COLO668 (cell line): ENCODE measurements at regions not wholly inside any gene's neighbourhood (a gene's known extent, or its start where the extent isn't known, plus 50 kb on each side); places are given as distances from the start of the nearest gene placed in this dataset.

Source experiments
- DNase-seq: peaks from one replicate; lab custom pipeline; 2025; ENCODE audit not compliant: unreplicated experiment; lab: John Stamatoyannopoulos, UW

DNA sequence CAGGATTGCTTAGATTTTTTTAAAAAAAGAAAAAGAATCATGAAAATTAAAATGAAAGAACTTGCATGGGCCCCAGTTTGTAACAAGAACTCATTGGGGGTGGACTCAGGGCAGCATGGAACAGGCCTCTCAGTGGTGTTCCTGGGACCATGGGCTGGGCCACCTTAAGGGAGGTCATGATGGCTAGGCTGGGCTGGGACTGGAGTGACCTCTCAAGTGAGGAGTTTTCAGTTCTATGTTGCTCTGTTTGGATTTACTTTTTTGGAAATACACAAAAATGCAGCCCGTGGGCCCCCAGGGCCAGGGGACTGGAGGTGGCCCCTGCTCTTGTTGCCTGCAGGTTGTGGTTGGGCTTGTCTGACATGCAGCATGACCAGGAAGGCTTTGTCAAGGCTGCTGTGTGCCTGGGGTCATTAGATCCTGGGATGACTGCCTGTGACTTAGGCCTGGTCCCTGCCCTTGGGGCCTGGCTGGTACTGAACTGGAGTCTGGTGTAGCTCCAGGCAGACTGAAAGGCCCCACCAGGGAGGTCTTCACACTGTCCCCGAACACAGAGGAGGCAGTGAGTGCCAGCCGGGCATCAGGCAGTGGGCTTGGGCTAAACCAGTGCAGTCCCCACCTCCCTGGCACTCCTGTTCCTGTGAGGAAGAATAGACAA, 115.6 kb downstream of the GLI2 start:
- no peak for DNase-seq

DNA sequence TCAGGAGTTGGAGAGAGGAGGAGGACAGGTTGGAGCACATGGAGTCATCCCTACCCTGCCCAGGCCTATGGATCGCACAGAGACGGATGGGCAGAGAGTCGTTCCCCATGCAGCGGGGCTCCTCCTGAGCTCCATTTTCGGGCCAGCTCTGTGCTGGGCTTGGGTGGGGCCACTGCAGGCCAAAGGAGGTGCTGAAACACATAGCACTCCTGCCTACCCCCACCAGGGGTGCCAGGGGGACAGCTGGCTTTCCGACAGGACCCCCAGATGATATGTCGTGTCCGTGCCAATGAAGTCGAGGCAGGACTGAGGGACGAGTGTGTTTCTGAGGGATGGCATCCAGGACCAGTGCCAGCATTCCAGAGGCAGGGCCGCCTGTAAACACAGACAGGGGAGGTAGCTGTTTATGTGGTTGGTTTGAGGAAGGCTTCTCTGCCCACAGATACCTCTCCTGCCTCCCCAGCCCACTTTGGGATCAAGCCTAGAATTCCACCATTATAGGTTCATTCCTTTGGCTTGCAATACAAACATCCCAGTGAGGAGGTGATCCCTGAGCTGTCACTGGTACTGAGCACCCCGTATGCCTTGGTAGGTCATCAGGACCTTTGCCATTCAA, 116.6 kb downstream of the GLI2 start:
- DNase-seq = no peak

DNA sequence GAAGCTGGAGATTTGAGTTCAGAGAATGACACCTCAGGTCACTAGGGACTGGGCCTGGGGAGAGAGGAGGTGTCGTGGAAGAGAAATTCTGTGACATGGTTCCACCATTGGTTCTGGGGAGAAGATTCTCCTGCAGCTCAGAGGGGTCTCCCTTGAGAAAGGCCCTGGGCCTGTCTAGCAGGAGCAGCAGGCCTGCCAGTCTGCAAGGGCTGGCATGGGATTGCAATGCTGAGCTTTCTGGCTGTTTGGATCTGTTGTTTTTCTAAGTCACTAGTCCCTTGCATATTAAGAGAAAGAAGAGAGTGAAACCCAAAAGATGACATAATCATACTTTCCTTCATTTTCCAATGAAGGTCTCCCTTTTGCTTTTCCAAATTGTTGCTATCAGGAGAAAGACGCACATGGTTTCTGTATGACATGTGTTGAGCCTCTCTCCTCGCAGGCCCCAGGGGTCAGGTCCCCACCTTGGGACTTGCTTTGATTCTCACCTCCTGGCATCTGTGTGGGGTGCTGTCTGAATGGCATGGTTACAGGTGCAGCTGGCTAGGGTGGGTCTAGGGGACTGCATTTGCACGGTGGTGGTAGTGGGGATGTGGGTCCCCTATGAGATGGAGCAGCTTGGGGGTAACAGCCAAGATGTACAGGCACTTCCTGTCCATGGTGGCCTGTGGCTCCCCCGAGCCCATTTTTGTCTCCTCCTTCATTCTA, 117.8 kb downstream of the GLI2 start:
- DNase-seq = no peak

DNA sequence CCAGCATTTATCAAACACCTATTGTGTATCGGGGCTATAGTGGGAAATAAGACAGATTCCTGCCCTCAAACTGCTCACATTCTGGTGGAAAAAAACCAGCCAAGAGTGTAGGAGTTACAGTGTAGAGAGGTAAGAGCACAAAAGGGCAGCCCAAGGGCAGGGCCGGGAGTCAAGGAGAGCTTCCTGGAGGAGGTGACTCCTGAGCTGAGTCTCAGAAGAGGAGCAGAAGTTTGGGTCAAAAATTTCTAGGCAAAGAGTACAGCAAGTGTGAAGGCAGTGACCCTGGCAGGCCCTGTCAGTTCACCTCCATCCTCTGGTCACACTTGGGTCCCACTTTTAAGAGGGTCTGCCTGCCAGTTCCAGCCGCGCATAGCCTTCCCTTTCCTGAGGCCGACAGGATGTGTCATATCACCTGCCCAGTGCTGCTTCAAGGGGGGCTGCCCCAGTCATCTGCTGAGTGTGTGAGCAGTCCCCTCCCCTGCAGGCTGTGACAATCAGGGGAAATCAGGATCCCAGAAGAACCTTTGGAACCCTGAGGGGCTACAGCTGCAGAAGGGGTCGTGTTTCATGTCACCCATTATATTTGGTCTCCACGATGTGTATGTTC, 118.4 kb downstream of the GLI2 start:
- no peak for DNase-seq

DNA sequence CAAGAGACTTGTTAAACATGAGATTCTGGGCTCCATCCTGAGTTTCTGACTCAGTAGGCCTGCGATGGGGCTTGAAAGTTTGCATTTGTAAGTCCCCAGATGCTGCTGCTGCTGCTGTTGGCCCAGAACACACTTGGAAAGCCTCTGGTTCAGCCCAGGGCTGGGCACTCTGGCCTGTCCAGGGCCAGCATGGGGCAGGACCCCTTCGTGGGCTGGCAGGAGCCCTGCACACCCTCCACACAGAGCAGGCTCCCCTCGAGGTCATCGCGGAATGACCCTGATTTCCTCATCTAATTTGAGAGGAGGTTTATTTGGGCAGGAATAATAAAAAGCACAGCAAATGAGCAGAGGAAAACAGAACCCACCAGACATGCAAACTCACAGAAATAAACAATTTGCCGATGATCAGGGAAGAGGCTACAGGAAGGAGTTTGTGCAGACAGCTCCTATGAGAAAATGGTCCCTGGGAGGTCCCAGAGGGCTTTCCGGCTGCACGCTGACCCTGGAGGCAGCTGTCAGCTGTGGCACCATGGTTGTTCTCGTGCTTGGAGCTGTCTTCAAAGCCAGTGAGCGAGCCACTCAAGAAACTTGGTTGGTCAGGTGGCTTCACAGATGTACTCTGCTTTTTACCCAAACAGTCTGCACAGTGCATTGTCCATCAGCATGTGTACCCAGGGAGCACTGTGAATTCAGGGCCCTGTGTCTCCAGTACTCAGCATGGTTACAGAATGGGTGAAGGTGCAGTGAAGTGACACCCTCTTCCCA, 119.3 kb downstream of the GLI2 start:
- DNase-seq = no peak

DNA sequence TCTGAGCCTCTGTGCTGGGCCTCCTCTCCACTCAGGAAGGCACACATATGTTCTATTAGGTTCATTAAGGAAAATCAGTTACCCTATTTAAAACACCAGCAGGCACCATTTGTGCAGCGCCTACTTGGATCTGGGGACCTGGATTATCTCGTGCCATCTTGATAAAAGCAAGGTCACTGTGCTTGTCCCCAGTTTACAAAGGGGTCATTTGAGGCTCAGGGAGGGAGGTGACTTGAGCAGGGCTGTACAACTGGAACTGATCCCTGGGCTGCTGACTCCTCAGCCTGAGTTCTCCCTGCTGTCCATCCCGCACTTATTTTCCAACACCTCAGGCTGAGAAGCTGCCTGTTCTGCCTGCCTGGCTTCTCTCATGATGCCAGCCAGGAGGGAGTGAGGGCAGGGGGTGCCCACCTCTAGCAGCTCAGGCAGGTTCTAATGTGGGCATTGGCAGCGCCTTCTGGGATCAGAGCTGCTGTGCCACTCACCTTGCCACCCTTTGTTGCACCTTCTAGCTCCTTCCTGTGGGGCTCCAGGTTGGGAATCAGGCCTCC, 120.3 kb downstream of the GLI2 start:
- no peak for DNase-seq

DNA sequence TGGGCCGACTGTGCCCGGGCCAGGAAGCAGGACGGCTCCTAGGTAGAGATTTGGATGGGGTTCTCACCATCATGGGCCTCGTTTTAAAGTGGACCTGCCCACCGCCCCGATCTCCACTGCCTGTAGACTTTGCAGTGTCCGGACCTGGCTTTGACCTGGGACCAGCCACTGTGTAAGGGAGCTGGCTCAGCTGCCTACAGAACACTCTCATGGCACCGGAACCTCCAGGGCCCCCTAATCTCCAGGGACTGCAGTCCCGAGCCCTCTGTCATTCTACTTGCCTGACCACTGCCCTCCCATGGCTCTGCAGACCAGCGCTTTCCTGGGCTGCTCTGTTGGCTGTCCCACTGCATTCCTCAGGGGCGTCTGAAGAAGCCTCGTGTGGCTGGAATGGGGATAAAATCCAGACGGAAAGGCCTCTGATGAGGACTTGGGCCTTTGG, 120.8 kb downstream of the GLI2 start:
- no peak for DNase-seq

DNA sequence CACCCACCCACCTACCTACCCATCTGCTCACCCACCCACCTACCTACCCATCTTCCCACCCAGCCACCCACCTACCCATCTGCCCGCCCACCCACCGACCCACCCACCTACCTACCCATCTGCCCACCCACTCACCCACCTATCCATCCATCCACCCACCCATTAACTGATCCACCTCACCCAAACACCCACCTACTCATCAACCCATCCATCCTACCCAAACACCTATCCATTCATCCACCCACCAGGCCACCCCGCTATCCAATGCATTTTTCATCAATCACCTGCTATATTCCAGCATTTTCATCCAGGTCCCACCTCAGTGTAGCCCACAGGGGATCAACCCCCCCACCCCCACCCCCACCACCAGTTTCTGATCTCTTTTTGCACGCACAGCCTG, 121.8 kb downstream of the GLI2 start:
- no peak for DNase-seq

DNA sequence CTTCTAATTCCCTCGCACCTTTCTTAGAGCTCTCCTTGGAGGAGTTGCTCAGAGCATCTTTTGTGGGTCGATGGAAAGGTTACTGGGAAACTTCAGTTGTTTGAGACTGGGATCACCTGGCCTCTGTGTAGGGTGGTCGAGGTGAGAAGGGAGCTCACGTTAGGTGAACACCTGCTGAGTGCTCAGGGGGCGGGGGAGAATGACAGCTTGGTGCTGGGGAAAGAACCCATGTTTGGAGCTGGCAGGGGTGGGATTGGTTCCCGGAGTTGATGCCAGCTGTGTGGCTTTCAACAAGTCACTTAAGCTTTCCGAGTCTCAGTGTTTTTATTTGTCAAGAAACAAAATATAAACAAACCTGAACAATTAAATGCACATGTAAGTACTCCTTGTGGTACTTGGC, 122.3 kb downstream of the GLI2 start:
- no peak for DNase-seq

DNA sequence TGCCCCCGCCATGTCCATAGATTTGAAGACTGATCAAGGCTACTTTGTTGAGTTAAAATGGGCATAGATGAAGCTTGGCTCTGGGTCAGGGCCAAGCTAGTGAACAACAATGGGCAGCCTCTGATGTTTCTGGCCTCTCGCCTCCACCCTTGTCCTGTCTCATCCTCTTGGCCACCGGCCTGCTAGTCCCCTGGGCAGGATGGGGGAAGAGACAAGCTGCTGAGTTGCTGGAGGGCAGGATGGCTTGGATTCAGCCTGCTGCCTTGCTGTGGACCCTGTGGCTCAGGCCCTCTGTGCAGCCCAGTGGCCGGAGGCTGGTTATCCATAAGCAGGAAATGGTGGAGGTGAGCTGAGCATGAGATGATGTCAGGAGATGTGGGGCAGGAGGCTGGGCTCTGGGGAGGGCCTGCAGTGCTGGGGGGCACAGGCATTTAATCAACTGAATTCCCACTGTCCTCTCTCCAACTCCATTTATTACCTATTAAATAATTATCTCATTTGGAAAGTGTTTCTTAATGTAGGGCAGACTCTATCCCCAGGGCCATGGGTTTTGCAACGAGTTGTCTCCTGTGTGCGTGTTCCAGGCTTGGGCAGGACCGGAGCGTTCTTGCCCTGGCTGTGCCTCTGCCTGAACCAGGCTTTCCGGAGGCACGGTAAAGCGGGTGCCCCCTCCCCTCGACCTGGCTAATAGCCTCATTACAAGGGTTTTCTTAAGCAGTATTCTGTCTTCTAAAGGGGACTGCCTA, 122.9 kb downstream of the GLI2 start:
- DNase-seq = no peak

DNA sequence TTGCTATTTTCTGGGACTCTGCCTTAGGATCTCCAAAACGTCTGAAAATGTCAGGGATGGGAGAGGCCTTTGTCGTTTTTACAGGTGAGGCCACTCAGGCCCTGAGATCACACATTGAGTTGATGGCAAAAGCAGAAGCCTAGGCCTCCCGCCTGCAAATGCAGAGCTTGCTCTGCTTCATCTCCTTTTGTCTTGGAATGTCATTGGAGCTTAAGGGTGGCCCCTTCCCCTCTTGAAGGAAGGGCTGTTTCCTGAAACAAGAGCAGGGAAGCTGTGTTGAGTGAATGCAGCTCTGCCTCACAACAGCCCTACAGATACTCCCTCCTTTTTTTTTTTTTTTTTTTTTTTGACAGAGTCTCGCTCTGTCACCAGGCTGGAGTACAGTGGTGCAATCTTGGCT, 123.5 kb downstream of the GLI2 start:
- no peak for DNase-seq

DNA sequence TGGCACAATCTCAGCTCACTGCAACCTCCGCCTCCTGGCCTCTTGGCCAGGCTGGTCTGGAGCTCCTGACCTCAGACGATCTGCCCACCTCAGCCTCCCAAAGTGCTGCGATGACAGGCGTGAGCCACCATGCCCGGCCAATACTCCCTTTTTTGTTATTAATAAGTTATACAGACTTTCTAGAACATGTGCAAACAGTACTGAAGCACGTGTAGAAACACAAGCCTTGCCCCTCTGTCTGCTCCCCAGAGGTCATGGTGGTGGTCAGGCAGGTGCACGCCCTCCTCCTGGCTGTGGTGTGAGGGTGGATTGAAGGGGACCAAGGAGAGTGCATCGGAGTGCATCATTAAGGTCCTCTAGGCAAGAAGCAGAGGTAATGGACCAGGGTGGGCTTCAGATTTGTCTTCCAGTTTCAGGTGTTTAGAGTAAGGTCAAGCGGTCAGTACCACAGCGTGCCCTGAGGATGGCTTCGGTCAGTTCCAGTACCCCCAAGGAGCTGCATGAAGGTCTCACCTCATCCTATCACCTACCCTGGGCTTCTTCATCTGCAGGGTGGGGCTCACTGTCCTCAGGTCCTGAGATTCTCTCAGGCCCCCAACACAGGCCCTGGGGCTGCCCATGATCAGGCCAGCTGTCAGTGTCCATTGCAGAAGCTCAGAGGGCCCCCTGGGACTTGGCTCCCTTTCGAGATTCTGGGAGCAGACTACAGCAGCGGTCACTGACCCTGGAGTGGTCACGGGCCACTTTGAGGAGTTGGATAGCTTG, 124.3 kb downstream of the GLI2 start:
- DNase-seq = no peak

DNA sequence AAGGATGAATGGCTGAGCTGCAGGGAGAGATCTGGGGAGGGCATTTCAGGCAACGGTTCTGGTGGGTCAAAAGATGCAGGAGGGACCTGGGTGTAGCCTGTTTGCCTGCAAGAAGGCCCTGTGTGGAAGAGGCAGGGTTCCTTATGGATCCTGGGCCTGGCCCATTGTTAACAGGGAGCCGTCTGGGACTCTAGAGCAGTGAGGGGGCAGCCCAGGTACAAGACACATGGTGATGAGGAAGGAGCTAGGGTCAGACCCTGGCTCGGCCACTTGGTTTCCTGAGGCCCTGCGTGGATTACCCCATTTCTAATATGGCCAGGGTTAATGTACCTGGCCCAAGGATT, 124.9 kb downstream of the GLI2 start:
- DNase-seq = no peak

DNA sequence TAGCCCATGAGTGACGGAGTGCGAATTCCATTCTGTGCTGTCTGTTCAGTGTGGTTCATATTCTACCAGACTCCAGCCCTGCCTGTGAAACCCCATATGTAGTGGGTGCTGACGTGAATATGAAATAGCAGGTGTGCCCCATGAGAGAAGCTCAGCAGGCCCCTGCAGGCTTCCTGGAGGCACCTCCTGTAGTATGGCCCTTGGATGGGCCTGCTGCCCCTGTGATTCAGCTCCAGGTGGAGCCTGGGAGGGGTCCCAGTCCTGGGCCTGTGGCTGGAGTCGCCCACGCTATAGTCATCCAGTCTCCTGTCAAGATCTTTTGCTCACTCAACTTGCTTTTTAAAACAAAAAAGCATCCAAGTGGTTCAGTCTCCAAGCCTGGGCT, 125.5 kb downstream of the GLI2 start:
- no peak for DNase-seq

DNA sequence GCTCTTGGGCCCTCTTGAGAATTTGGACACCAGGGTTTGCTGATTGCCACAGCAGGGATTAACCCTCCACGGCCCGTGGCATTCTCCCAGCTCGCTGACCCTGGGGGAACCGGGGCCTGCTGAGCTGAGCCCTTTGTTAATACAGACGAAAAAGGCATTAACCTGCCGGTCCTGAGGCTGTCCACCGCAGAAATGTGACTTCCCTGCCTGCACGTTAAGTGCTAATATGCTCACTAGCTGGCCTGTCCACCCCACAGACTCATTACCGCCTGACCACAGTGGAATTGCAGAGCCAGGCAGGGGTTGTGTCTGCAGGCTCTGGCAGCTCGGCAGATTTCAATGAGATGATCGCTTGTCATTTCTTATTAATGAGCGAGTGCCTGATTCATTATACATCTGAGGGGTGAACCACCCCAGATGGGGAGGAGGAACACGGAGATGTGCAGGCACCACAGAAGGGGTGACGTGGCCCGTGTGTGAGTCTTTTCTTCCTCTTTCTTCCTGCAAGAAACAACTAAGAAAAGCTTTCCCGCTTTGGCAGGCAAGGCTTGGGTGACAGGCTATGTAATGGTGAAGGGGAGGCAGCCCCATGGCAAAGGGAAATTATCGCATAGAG, 126.0 kb downstream of the GLI2 start:
- DNase-seq = no peak

DNA sequence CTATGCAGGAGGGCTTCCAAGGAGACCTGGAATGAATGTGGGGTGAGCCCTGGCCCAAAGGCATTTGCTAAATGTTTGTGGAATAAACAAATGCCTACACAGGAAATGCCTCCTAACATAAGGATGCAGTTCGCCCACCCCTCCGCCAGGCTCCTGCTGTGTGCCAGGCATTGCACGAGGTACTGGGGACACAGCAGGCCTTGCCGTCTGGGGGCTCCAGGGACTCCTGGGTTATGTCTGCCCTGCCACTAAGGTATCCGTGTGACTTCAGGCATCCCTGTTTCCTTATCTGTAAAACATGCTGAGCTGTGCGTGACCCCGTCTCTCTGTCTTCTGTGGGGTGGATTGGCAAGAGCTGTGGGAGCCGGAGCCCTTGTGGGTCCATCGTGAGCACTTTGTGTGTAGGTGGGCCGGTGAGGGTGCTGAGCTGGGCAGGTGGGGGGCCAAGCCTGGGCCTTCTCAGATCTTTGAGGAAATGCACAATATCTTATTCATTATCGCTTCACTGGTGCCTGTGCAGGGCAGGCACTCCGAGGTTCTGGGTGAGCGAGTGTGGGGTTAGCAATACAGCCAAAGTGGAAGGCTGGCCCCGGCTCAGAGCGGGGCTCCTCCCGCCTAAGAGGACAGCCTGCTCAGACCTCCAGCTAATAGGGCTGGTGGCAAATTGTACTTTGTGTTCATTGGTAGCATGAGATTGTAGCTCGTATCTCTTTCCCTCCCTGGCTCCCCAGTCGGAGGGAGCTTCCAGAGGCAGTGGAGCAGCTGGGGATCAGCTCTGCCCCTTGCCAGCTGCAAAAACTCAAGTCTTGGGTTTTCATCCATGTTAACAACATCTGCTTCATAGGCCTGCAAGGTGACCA, 126.8 kb downstream of the GLI2 start:
- DNase-seq = no peak

DNA sequence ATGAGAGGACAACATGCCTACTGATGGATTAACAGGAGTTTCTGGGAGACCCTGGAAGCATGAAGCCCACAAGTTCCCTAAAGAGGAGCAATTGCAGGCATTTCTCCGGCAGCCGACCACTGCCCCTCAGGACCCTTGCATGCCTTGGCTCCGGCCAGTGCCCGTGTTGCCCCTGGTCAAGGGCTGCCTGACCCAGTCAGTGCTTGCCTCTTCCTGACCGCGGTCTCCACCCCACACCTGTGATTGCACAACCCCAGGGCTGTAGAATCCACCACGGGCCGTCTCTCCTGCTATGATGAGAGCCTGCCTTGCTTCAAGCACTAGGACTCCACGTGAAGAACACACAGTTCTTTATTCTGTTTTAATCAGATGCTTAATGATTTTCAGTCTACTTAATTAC, 127.5 kb downstream of the GLI2 start:
- no peak for DNase-seq

DNA sequence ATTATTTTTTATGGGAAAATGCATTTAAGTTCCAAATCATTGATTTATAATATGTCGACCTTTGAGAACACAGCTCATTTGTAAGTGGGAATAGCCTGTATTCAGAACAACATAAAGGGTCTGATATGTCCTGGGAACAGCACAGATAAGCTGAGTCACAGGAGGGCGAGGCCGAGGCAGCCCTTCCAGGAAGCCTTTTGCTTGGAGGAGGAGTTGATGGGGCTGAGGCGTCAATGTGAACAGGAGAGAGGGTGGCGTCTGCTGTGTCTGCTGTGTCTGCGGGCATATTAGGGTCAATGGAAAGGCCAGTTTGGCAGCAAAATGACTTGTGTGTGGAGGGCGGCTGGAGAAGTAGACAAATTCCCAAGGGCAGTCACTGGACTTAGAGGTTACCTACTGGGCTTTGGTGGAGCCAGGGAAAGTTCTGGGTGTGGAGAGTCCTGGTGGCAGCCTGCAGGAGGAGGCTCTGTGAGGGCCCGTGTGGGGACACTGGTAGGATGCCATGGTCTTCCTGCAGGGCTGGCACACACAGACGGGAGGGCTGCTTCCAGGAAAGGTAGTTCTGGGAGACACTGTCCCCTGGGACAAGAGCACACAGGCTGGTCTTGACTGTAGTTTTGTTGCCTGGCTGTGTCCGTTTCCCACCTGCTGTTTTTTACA, 128.1 kb downstream of the GLI2 start:
- DNase-seq = no peak
